LNCaP clone FGC (cell line): ENCODE measurements at regions not wholly inside any gene's neighbourhood (a gene's known extent, or its start where the extent isn't known, plus 50 kb on each side); places are given as distances from the start of the nearest gene placed in this dataset.

Experiments used
- DNase-seq: peaks from one replicate; pipeline ENCODE4 v3.0.0-alpha.2; 2011; ENCODE audit warnings: low read depth
- H3K4me3 ChIP-seq: 2 replicates; pipeline ENCODE4 v1.5.1; 2011; ENCODE audit warnings: mild to moderate bottlenecking, low read depth, low read length, control low read depth
- CTCF ChIP-seq: IDR thresholded peaks from 2 replicates; pipeline ENCODE4 v1.5.1; 2012; ENCODE audit warnings: mild to moderate bottlenecking; ENCODE audit not compliant: control insufficient read depth, insufficient read depth; ENCODE audit errors: extremely low read depth

GRCh38 chr2:104318001-104318665, 535.8 kb upstream of the POU3F3 start:
- TF ChIP-seq CTCF: no peak
- H3K4me3 ChIP-seq: no peak overlapping the region
- no peak for DNase-seq

DNA sequence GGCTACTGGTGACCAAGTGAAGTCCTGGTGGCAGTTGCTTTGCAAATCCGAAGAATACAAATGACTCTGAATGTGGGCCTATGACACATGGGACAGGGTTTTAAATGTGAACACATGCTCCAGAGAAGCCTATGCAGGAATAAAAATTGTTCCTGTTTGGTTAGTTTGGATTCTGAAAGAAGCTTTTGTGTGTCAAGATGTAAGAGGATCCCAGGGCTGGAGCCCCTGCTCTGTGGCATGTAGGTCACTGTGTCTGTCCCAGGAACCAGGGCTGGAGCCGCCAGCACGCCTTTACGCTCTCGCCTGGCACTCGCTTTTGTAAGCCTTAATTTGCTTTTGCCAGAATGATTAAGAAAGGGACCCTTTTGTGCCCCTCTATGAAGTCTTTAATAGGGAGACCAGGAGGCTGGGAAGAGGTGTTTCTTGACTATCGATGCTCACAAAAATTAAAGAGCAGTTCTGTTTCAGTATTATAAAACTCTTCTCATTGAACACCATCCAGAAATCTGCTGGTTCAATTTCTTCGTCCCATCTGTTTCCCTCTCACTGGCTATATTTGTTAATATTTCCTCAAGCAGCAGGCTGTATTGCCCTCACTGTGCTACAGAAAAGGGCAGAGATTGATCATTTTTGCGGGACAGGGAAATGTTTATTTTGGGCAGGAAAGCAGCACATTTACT, 532.7 kb upstream of the POU3F3 start:
- no peak overlapping the region for H3K4me3 ChIP-seq
- no peak for TF ChIP-seq CTCF
- DNase-seq: no peak

DNA sequence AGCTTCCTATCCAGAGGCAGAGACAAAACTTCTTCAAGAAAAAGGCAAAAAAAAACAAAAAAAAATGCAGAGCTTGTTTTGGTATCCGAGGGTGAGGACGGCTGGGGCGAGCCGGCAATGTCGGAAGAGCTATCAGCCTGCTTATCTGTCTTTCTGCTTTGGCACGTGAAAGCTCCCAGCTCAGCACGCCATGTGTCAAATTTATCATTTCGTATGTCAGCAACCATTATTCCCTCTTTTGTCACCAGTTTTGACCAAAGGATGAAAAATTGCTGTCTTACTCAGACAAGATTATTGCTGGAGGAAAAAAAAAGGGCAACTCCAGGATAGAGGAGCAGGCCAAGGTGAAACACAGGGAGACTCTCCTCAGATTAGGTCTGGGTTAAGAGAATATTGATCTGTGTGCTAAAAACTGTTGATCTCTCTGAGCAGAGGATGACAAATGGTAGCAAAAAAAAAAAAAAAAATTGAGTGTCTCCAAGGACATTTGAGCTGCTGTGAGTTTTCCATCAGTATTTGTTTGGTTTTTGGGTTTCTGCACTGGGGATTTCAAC, 532.0 kb upstream of the POU3F3 start:
- H3K4me3 ChIP-seq: no peak overlapping the region
- no peak for DNase-seq
- TF ChIP-seq CTCF: no peak

DNA sequence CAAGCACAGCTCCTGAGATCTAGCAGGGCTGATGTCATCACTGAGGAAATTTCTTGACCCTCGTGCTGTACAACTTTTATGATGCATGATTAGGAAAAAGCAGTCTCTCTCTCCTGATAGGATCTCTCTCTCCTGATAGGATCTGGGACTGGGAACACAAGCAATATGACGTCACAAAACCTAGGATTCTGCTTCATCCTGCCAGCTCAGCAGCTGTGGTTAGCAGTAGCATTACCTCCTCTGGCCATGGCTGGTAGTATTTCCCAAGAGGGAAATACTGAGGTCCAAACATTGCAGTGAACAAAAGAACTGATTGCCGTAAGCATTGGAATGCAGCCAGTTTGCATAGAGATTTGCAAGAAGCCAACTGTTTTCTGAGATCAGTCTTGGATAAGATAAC, 521.2 kb upstream of the POU3F3 start:
- no peak overlapping the region for H3K4me3 ChIP-seq
- peak; percentile 22 for DNase-seq
- TF ChIP-seq CTCF: no peak

GRCh38 chr2:104337869-104338268, 516.0 kb upstream of the POU3F3 start:
- no peak for TF ChIP-seq CTCF
- no peak for DNase-seq
- H3K4me3 ChIP-seq: no peak overlapping the region

GRCh38 chr2:104340162-104340561, 513.8 kb upstream of the POU3F3 start:
- no peak for DNase-seq
- H3K4me3 ChIP-seq: no peak overlapping the region
- TF ChIP-seq CTCF: no peak
